Psoas muscle (tissue), 7 donors: ENCODE measurements at regions not wholly inside any gene's neighbourhood (a gene's known extent, or its start where the extent isn't known, plus 50 kb on each side); places are given as distances from the start of the nearest gene placed in this dataset.

ENCODE experiments used
- ATAC-seq, 4 donors: fragments of 200-7000 bp; cut with Tn5 transposase; one replicate each; pipeline ENCODE4 v1.9.1; 2020; ENCODE audit warnings: moderate library complexity in 3 of 4, mild to moderate bottlenecking in 2 of 4
- DNase-seq, 2 donors: peaks; one replicate each; pipeline ENCODE4 v3.0.0-alpha.2; 2020
- H3K27ac ChIP-seq: fragments of 200-600 bp; one replicate; pipeline ENCODE4 v1.8.0; 2022
- H3K27me3 ChIP-seq, 3 donors: fragments of 200-600 bp in 1 of 3; one replicate each; pipeline versions ENCODE4 v1.6.1 to v1.8.0; 2013 to 2022; ENCODE audit warnings: low read length in 2 of 3, mild to moderate bottlenecking in 2 of 3, moderate library complexity in 1 of 3; ENCODE audit not compliant: insufficient read depth in 3 of 3
- H3K36me3 ChIP-seq, 2 donors: fragments of 200-600 bp in 1 of 2; one replicate each; pipeline versions ENCODE4 v1.6.1 to v1.8.0; 2013 to 2022; ENCODE audit warnings: low read depth in 1 of 2, mild to moderate bottlenecking in 1 of 2, moderate library complexity in 1 of 2; ENCODE audit not compliant: insufficient read depth in 1 of 2
- H3K4me1 ChIP-seq: fragments of 200-600 bp; one replicate; pipeline ENCODE4 v1.8.0; 2022
- H3K4me3 ChIP-seq: fragments of 200-600 bp; one replicate; pipeline ENCODE4 v1.8.0; 2022; ENCODE audit warnings: mild to moderate bottlenecking
- H3K9me3 ChIP-seq: fragments of 200-600 bp; one replicate; pipeline ENCODE4 v1.8.0; 2022
- CTCF ChIP-seq: fragments of 200-600 bp; IDR thresholded peaks from one replicate; pipeline ENCODE4 v1.8.0; 2022; ENCODE audit warnings: antibody characterized with exemption
- WGBS, 3 donors: extraction: QIAGEN DNeasy Blood & Tissue Kit; methylation state at CpG; one replicate each; pipeline versions ENCODE4 v1.1.6 to v1.1.7; 2013; 5-methylcytosine and 5-hydroxymethylcytosine counted together
- intact Hi-C, 2 donors: fragments of 100-400 bp; cut with DNase I; formaldehyde crosslinking; loops; one replicate each; pipeline versions ENCODE4 v1.11.0 to v1.14.2; 2022
- donor health status: healthy with polysubstance abuse.
- donor health status: DM: no; HTN: no; CAD: no; lungs with moderate emphysema.
- donor health status: Bipolar disorder and iron deficiency.
- donor health status: healthy.
- donor health status: DM: yes; HTN: yes; CAD: no.
- donor health status: DM: no; HTN: no; CAD: no.
- donor health status: DM: yes; HTN: yes; CAD: no.

GRCh38 chr5:67305913-67306710, 109.5 kb upstream of the CD180 start:
- intact Hi-C loops: no loop called here
- no peak for TF ChIP-seq CTCF
- 87 to 89% (median 88%) methylated on average over 9 of the region's 9 CpGs for WGBS, 3 donors

GRCh38 chr5:67305401-67305800, 108.8 kb upstream of the CD180 start:
- intact Hi-C loops: no loop called here
- DNase-seq (peak in 1 of 2 donors; percentile 22), ATAC-seq (peak in 1 of 4 donors; percentile 18)
- TF ChIP-seq CTCF: no peak
- peak overlapping the region; percentile 34 for H3K27ac ChIP-seq
- H3K36me3 ChIP-seq: no peaks in the 10 kb centered on the region
- 96 to 100% (median 98%) methylated on average over 1 of the region's 1 CpG for WGBS, 3 donors
- H3K27me3 ChIP-seq: no peaks in the 10 kb centered on the region
- H3K4me1 ChIP-seq: no peaks in the 10 kb centered on the region
- H3K4me3 ChIP-seq: no peak overlapping the region
- no peaks in the 10 kb centered on the region for H3K9me3 ChIP-seq

More at GRCh38 chr5:67305913-67306710, 109.5 kb upstream of the CD180 start:
- DNase-seq: no peak
- no peaks in the 10 kb centered on the region for H3K9me3 ChIP-seq
- no peak for ATAC-seq
- H3K36me3 ChIP-seq: no peaks in the 10 kb centered on the region
- H3K4me3 ChIP-seq: no peak overlapping the region
- H3K27ac ChIP-seq: no peak overlapping the region
- no peaks in the 10 kb centered on the region for H3K27me3 ChIP-seq
- no peaks in the 10 kb centered on the region for H3K4me1 ChIP-seq

- TF ChIP-seq CTCF: no peak
- 71 to 73% (median 71%) methylated on average over 3 of the region's 3 CpGs for WGBS, 3 donors
- Histone ChIP-seq H3K4me1 (no peaks in the 10 kb centered on the region), H3K4me3 (no peak overlapping the region), H3K9me3 (no peaks in the 10 kb centered on the region), H3K36me3 (no peaks in the 10 kb centered on the region), H3K27me3 (no peaks in the 10 kb centered on the region), H3K27ac (no peak overlapping the region)
- no peak for DNase-seq
- no peak for ATAC-seq
- intact Hi-C loops: no loop called here
These were observed 106.8 kb upstream of the CD180 start for GRCh38 chr5:67303356-67303755.

- Histone ChIP-seq H3K27me3 (no peaks in the 10 kb centered on the region), H3K27ac (no peak overlapping the region), H3K4me1 (no peaks in the 10 kb centered on the region), H3K4me3 (no peak overlapping the region), H3K9me3 (no peaks in the 10 kb centered on the region), H3K36me3 (no peaks in the 10 kb centered on the region)
- intact Hi-C loops: no loop called here
- ATAC-seq (peak; percentile 56 to 86 (median 78)), DNase-seq (peak; percentile 75 to 79)
- WGBS, 3 donors: 47 to 51% (median 49%) methylated on average over 8 of the region's 8 CpGs
- no peak for TF ChIP-seq CTCF
These were observed 104.8 kb upstream of the CD180 start for GRCh38 chr5:67301285-67301903.
